GM10248 (cell line): ENCODE measurements at regions not wholly inside any gene's neighbourhood (a gene's known extent, or its start where the extent isn't known, plus 50 kb on each side); places are given as distances from the start of the nearest gene placed in this dataset.
"Not testable (repeated sequence)": the region's sequence is repeated elsewhere in the genome, so short reads cannot be mapped to it uniquely, and the experiment has no call there.

Source experiments
- CTCF ChIA-PET: fragments of 300-600 bp; sonication (Branson Sonifier 250); formaldehyde crosslinking; extraction: SDS; loops from one replicate; lab custom pipeline; 2021; ENCODE audit warnings: antibody characterized with exemption; lab: Yijun Ruan, JAX
- POLR2A ChIA-PET: fragments of 350-650 bp; sonication (Branson Sonifier 250); formaldehyde crosslinking; extraction: SDS; loops from one replicate; lab custom pipeline; 2020; ENCODE audit warnings: antibody characterized with exemption; lab: Yijun Ruan, JAX
- DNase-seq: peaks from one replicate; pipeline ENCODE4 v3.0.0; 2012; ENCODE audit errors: extremely low spot score
- CTCF ChIP-seq: IDR thresholded peaks from 2 replicates; pipeline ENCODE4 v1.5.1; 2012; ENCODE audit warnings: mild to moderate bottlenecking, low read depth; ENCODE audit errors: extremely low read depth, missing control alignments, control extremely low read depth

- CTCF ChIA-PET: interaction anchor here (1.0 to 1.3 kb wide), 2 partner anchors 10 to 12 kb away, joined by 3 to 4 read pairs; no protein-coding TSS in a partner anchor
- POLR2A ChIA-PET: no interaction called here
- no peak for DNase-seq
- no peak for TF ChIP-seq CTCF
These were observed 144.5 kb upstream of the TCF4 start for GRCh38 chr18:55732227-55733106.

GRCh38 chr18:55731594-55732042, 143.6 kb upstream of the TCF4 start:
- ChIA-PET POLR2A (no interaction called here), CTCF (no interaction called here)
- TF ChIP-seq CTCF: no peak
- DNase-seq: no peak

- DNase-seq, POLR2A ChIA-PET, CTCF ChIA-PET: not testable (repeated sequence)
These were observed 133.0 kb upstream of the TCF4 start for GRCh38 chr18:55721006-55721405.

- CTCF ChIA-PET: interaction anchor here (0.8 to 2.4 kb wide), 3 partner anchors 11 to 78 kb away, joined by 3 to 7 read pairs (median 5); no protein-coding TSS in a partner anchor
- DNase-seq: no peak
- POLR2A ChIA-PET: no interaction called here
- no peak for TF ChIP-seq CTCF
These were observed 125.7 kb upstream of the TCF4 start for GRCh38 chr18:55713707-55714106.

- TF ChIP-seq CTCF: no peak
- POLR2A ChIA-PET: no interaction called here
- CTCF ChIA-PET: no interaction called here
- no peak for DNase-seq
These were observed 118.9 kb upstream of the TCF4 start for GRCh38 chr18:55706898-55707297.

GRCh38 chr18:55699233-55699765, 111.3 kb upstream of the TCF4 start:
- no peak for DNase-seq
- ChIA-PET CTCF (no interaction called here), POLR2A (no interaction called here)
- no peak for TF ChIP-seq CTCF

GRCh38 chr18:55696811-55697210, 108.8 kb upstream of the TCF4 start:
- POLR2A ChIA-PET: no interaction called here
- TF ChIP-seq CTCF: no peak
- CTCF ChIA-PET: no interaction called here
- no peak for DNase-seq
